KMS-11 (cell line): ENCODE measurements at regions not wholly inside any gene's neighbourhood (a gene's known extent, or its start where the extent isn't known, plus 50 kb on each side); places are given as distances from the start of the nearest gene placed in this dataset.

Experiments
- H2AFZ ChIP-seq: fragments of 200-600 bp; sonication (generic); 2 replicates; pipeline ENCODE4 v1.6.1; 2016; ENCODE audit warnings: antibody characterized with exemption, mixed run types, low read depth
- H3K27ac ChIP-seq: fragments of 200-600 bp; sonication (generic); 2 replicates; pipeline ENCODE4 v1.6.1; 2016; ENCODE audit warnings: mild to moderate bottlenecking, mixed run types
- H3K27me3 ChIP-seq: fragments of 200-600 bp; sonication (generic); 2 replicates; pipeline ENCODE4 v1.6.1; 2017; ENCODE audit warnings: mild to moderate bottlenecking, low read depth, mixed run types, moderate library complexity; ENCODE audit not compliant: insufficient read depth
- H3K36me3 ChIP-seq: fragments of 200-600 bp; sonication (generic); 2 replicates; pipeline ENCODE4 v1.6.1; 2017; ENCODE audit warnings: mild to moderate bottlenecking, mixed run types; ENCODE audit not compliant: insufficient read depth
- H3K4me1 ChIP-seq: fragments of 200-600 bp; sonication (generic); 2 replicates; pipeline ENCODE4 v1.6.1; 2016; ENCODE audit warnings: mild to moderate bottlenecking, low read depth, mixed run types; ENCODE audit not compliant: poor library complexity, severe bottlenecking
- H3K4me2 ChIP-seq: fragments of 200-600 bp; sonication (generic); 2 replicates; pipeline ENCODE4 v1.7.0; 2016; ENCODE audit warnings: mild to moderate bottlenecking, mixed run types
- H3K4me3 ChIP-seq: fragments of 200-600 bp; sonication (generic); IDR thresholded peaks from 2 replicates; pipeline ENCODE4 v1.6.1; 2017; ENCODE audit warnings: low read depth, low read length, mixed read lengths; ENCODE audit not compliant: insufficient read depth
- H3K79me2 ChIP-seq: fragments of 200-600 bp; sonication (generic); 2 replicates; pipeline ENCODE4 v1.6.1; 2016; ENCODE audit warnings: low read depth, mixed run types; ENCODE audit not compliant: insufficient read depth
- H3K9ac ChIP-seq: fragments of 200-600 bp; sonication (generic); 2 replicates; pipeline ENCODE4 v1.6.1; 2016; ENCODE audit warnings: mild to moderate bottlenecking, mixed run types
- H4K20me1 ChIP-seq: fragments of 200-600 bp; sonication (generic); 2 replicates; pipeline ENCODE4 v1.6.1; 2016; ENCODE audit warnings: mild to moderate bottlenecking, mixed run types; ENCODE audit not compliant: insufficient read depth
- CTCF ChIP-seq: fragments of 200-600 bp; sonication (generic); conservative IDR thresholded peaks from 2 replicates; pipeline ENCODE4 v1.6.1; 2017; ENCODE audit warnings: low read depth, mild to moderate bottlenecking, antibody characterized with exemption, low read length, moderate library complexity, mixed read lengths

DNA sequence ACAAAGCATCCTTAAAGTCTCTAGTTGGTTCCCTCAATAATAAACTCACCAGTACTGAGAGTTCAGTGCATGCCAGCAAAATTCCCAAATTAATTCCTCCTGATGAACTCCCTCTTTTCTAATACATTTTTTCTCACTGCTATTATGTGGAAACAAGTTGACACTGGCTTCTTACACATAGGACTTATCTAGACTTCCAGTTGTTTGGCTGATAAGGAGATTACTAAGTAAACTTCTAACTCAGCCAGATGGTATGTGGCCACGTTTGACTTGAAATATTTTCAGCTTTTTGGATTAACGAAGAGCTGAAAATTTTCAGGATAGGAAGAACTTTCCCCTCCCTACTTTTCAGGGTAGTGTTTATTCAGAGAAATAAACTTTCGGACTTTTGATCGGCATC is 1154.2 kb upstream of the TENM4 start:
- Histone ChIP-seq H3K79me2 (no peaks in the 10 kb centered on the region), H3K9ac (no peak overlapping the region), H3K36me3 (no peaks in the 10 kb centered on the region), H3K27ac (no peak overlapping the region), H3K4me2 (no peak overlapping the region), H3K27me3 (no peaks in the 10 kb centered on the region), H3K4me1 (no peaks in the 10 kb centered on the region), H3K4me3 (no peak overlapping the region), H4K20me1 (no peaks in the 10 kb centered on the region), H2AFZ (no peak overlapping the region)
- no peak for TF ChIP-seq CTCF

- Histone ChIP-seq H3K4me1 (no peaks in the 10 kb centered on the region), H3K27me3 (no peaks in the 10 kb centered on the region), H3K36me3 (no peaks in the 10 kb centered on the region), H3K4me3 (no peak overlapping the region), H4K20me1 (no peaks in the 10 kb centered on the region), H3K9ac (no peak overlapping the region), H2AFZ (no peak overlapping the region), H3K4me2 (no peak overlapping the region), H3K27ac (no peak overlapping the region), H3K79me2 (no peaks in the 10 kb centered on the region)
- no peak for TF ChIP-seq CTCF
Measured at GRCh38 chr11:80593648-80594374, 1153.0 kb upstream of the TENM4 start.

- no peak overlapping the region for H3K4me2 ChIP-seq
- TF ChIP-seq CTCF, result no peak
- H3K27ac ChIP-seq, result no peak overlapping the region
- H3K4me3 ChIP-seq, result no peak overlapping the region
- H3K9ac ChIP-seq, result no peak overlapping the region
- no peaks in the 10 kb centered on the region for H4K20me1 ChIP-seq
- no peaks in the 10 kb centered on the region for H3K36me3 ChIP-seq
- H2AFZ ChIP-seq, result no peak overlapping the region
- H3K27me3 ChIP-seq, result no peaks in the 10 kb centered on the region
- H3K4me1 ChIP-seq, result no peaks in the 10 kb centered on the region
- H3K79me2 ChIP-seq, result no peaks in the 10 kb centered on the region
Measured at GRCh38 chr11:80592546-80592945, 1151.7 kb upstream of the TENM4 start.

- Histone ChIP-seq H3K36me3 (no peaks in the 10 kb centered on the region), H3K4me1 (no peaks in the 10 kb centered on the region), H3K27me3 (no peaks in the 10 kb centered on the region), H3K4me2 (no peak overlapping the region), H3K79me2 (no peaks in the 10 kb centered on the region), H3K4me3 (no peak overlapping the region), H3K9ac (no peak overlapping the region), H3K27ac (no peak overlapping the region), H4K20me1 (no peaks in the 10 kb centered on the region), H2AFZ (no peak overlapping the region)
- TF ChIP-seq CTCF, result no peak
Measured at GRCh38 chr11:80587906-80588305, 1147.1 kb upstream of the TENM4 start.
